HG03354 (cell line): ENCODE measurements at regions not wholly inside any gene's neighbourhood (a gene's known extent, or its start where the extent isn't known, plus 50 kb on each side); places are given as distances from the start of the nearest gene placed in this dataset.
A peak's percentile ranks its signal among the peaks of the same experiment; 100 is the strongest.
"Not testable (repeated sequence)": the region's sequence is repeated elsewhere in the genome, so short reads cannot be mapped to it uniquely, and the experiment has no call there.

Experiments used
- ATAC-seq: cut with Tn5 transposase; IDR thresholded peaks from one replicate; pipeline ENCODE4 v1.9.1; 2021; ENCODE audit warnings: mild to moderate bottlenecking; ENCODE audit not compliant: unreplicated experiment, poor library complexity, severe bottlenecking

DNA sequence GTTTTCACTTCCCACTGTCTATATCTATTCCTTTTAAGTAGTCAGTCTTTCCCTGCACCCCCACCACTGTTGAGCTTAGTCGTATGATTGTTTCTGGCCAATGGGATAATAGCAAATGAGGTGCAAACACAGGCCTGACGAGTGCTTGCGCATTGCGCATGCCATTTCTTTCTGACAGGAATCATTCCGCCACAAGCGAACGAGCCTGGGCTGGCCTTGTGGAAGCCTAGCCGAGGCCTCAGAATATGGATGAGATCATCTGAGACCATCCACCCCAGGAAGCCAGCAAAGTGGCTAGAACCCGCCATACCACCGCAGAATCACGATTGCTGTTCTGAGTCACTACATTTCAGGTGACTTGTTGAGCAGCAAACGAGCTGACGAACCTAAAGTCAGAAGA, 52.2 kb upstream of the PRL start:
- no peak for ATAC-seq

DNA sequence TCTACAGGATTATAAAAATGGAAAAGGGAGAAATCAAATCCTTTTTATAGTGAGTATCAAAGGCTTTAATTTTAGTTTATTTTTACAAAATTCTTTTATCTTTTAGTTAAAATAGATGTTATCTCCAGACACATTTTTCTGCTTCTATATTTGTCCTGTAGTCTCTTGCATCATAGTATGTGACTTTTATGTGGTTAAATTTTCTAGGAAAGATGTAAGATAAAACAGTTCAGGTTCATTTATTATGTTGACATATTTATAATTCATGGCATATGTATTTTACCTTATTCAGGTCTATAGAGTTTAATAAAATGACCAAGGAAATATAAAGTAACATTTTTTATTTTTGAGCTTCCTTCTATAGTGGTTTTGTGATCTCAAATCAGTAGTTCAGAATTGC, 52.7 kb upstream of the PRL start:
- ATAC-seq, result no peak

DNA sequence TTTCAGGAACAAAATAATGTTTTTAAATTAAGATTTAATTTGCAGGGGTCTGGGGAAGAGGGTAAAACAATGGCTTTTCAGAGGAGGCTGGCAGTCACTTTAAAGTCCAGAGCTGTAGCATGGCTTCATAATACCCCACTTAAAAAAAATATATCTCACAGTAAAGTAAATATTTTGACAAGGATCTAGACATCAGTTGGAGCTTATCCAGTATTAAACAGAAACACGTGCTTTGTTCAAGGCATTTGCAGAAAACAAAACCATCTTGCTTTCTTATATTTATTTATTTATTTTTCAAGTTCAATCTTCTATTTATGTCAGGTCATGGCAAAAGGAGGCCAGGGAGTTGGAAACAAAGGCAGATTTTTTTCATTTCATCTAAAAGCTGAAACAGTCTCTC, 53.3 kb upstream of the PRL start:
- ATAC-seq, result no peak

DNA sequence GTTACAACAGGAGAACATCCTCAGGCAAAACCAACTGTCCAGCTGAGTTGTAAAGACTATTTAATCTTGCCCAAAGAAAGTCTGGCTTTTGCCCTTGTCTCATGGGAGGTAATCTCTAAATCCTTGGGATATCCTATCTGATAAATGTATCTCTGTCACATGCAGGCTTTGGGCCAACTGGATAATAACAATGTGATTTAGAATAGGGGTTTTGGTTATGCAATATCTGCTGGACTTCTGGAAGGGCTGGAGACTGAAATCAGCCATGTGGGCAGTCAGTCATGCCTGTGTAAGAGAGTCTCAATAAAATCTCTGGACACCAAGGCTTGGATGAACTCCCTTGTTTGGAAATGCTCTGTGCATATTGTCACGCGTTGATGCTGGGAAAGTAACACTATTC, 56.3 kb upstream of the PRL start:
- ATAC-seq, result no peak

DNA sequence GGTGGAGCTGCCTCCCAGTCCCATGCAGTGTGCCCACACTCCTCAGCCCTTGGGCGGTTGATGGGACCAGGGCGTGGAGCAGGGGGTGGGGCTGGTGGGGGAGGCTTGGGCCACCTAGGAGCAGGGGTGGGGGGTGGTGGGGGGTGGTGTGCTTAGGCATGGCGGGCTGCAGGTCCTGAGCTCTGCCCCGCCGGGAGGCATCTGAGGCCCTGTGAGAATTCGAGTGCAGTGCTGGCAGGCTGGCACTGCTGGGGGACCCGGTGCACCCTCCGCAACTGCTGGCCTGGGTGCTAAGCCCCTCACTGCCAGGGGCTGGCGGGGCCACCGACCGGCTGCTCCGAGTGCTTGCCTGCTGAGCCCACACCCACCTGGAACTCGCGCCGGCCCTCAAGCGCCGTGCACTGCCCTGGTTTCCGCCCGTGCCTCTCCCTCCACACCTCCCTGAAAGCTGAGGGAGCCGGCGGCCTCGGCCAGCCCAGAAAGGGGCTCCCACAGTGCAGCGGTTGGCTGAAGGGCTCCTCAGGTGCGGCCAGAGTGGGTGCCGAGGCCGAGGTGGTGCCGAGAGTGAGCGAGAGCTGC, 59.6 kb upstream of the PRL start:
- ATAC-seq, result no peak

DNA sequence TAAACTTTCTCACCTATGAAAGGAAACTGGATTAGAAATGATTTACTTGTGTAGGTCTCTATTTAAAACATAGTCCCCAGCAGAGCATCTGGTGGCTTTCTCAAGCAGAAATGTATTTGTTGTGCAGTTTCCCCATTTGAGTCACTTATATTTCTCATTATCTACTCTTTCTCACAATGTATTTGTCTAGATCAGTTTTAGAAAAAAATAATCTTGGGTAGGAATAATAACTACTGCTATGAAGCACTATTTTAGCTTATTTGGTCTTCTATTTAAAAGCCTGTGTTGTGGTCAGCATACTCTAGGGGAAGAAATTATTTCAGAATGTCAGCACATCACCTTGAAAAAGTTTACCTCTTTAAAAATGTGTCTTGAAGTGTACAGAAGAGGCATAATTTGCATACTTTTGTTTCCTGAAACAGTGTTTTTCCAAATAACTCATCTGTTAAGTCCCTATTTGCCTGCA, 60.9 kb upstream of the PRL start:
- no peak for ATAC-seq

DNA sequence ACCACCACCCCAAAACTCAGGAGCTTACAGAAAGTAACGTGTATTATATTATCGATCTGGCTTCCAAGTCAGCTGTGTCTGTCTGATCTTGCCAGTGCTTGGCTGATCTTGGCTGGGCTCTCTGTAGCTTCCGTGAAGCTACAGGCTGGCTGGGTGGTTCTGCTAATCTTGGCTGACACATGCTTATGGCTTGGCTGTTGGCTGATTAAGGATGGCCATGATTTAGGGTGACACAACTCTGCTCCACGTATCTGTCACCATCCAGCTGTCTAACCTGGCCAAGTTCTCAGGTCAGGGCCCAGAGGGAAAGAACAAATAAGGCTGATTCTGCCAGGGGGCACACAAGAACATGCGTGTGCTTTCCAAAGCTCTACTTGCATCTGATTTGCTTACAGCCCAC, 64.7 kb upstream of the PRL start:
- ATAC-seq, result no peak

DNA sequence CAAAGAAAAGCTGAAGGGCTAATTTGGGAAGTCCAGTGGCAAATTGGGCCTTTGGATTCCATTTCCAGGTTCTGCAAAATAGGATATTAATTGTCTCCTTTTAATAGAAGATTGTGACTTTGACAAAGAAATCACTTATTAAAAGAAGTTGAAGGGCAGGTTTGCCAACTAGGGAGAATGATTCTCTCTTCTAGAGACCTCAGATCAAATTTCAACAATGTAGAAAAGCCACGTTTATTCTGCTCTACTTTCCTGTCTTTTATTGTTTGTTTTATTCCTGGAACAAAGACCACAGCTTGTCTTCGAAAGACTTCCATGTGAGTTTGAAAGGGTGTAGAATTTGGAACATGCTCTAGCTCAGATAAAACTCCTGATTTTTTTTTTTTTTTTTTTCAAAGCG, 65.5 kb upstream of the PRL start:
- no peak for ATAC-seq

DNA sequence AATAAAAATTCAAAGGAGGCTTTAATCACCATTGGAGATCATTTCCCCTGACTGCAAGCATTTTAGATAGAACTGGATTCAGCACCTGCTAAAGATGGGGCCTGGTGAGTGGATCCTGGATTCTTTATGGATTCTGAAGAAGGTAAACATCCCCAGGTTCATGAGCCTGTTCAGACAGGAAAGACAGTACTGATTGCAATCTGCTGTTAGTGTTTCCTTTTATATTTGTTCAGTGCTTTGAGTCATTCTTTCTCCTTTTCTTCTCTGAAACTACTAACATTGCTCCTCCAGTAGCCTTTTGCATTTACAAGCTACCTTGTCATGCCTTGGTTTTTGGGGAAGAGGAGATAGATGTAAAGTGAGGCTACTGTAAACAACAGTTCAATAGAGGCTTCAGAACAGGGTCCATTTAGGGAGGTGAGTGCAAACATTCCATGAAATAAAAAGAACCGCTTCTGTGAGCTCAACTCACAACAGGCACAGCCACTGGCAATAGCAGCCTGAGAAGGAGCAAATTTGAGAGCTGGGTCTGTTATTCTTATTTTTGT, 66.4 kb upstream of the PRL start:
- ATAC-seq, result no peak

DNA sequence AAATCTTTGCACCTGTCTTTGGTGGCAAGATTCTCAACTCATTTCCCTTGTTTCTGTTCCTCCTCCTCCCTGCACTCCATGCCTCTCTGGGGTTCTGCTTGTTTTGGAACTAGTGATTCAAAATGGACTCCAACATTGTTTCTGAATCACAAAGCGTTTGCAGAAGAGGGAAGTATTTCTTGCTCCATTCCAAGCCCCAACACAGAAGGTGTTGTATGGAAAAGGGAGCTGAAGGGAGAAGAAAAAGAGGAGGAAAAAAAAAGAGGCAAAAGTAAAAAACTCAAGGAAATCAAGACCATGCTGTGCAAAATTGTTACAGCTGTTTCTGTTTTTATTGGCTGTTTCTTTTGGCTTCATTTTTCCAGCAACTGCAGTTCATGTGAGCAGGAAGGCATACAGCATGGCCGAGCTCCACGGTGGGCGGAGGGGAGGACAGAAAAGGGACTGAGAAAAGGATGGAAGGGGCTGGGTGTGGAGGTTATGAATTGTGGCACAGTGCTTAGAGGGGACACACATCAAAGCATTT, 66.9 kb upstream of the PRL start:
- ATAC-seq, result no peak

DNA sequence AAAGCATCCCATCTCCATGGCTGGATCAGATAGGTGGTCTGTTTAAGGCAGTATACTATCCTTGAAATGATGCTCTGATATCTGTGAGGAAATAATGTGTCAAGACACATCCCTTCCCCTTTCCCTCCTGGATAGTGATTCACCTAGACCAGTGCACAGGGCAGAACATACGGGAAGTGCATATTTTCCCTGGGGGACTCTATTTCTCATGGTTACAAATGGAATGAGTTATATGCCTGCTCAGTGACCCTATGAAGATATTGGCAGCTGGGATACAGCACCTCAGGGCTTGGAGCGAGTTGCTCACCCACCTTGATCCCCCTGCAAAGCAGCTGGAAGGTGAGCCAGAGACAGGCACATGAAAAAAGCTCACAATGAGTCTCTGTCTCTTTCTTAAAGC, 67.5 kb upstream of the PRL start:
- ATAC-seq, result no peak

DNA sequence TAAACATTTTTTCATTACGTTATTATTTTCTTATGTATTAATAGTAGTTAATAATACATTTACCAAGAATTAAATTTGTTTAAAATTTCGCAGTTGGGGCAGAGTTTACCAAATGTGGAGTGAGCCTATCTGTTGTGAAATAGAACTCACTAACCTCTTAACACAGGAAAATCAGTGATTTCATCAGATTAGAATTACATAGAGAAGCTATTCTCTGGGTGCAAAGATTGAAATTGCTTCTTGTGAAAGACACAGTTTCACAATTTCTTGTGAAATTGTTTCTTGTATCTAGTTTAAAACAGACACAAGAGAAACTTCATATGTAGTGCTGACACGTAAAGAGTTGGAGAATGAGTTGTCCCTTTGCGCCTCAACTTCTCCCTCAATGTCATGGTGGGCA, 69.4 kb upstream of the PRL start:
- ATAC-seq, result no peak

DNA sequence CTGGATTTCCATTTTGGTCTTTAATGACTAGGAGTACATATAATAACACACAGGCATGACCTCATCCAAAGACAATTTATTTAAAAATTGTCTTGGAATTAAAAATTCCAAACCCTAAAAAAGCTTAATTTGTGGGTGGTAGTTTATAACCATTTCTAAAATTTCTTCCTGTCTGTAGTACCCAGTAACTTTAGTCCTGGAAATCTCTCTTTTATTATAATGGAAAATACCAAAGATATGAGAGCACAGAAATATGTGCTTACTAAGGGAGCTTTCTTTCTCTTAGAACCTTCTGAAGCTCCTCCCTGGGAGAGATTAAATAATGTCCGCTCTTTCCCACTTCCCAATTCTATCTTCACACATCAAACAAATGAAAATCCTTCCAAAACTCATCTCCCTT, 70.5 kb upstream of the PRL start:
- no peak for ATAC-seq

DNA sequence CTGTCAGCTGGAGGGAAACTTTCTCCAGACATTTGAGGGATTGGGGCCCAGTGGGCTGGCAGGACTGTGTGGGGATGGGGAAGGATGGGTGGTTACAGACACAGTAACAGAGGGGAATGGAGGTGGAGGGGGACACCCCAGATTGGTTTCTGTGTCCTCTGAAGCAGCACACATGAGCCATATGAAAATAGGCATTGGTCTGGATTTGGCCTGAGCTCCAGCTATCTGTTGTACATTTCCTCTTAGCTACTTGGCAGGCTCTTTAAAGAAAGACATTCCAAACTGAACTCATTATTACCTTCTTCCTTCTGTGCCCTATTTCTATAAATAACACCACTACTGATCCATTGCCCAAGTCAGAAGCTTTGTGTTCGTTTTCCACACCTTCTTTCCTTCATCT, 72.0 kb upstream of the PRL start:
- no peak for ATAC-seq

DNA sequence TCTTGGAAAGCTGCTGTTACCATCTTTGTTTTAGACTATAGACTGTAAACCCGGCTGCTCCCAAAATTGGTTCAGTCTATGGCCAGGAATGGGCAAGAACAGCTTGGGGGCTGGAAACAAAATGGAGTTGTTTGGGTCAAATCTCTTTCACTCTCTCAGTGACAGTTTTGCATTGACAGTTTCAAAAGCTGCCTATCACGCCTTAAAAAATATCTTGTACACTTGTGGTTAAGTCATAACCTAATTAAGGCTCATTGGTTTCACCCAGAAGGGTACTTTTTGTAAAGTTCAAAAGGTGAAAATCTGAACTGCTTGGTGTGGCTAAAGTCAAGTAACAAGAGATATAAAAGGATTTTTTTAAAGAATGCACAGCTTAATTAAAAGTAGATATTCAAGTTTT, 76.1 kb upstream of the PRL start:
- peak; percentile 65 for ATAC-seq

DNA sequence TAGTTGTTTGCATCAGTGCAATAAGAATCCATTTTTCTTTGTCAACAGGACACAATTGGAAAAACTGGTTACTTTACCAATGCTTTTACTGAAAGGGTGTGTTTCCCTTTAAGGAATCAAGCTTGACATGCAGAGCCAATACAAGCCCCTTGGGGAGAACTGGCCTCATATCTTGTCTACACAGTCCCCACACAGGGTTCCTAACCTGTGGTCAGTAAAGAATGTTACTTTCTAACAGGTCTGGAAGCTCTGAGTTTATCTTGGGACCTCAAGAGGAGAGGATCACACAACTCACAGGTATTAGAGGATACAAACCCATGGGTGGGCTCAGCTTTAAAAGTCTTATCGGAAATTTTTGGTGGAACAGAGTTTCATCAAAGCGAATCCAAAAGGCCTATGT, 78.1 kb upstream of the PRL start:
- not testable (repeated sequence) for ATAC-seq

DNA sequence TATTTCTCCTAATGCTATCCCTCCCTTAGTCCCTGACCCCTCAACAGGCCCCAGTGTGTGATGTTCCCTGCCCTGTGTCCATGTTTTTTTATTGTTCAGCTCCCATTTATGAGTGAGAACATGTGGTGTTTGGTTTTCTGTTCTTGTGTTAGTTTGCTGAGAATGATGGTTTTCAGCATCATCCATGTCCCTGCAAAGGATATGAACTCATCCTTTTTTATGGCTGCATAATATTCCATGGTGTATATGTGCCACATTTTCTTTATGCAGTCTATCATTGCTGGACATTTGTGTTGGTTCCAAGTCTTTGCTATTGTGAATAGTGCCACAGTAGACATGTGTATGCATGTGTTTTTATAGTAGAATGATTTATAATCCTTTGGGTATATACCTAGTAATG, 79.5 kb upstream of the PRL start:
- ATAC-seq, result not testable (repeated sequence)

DNA sequence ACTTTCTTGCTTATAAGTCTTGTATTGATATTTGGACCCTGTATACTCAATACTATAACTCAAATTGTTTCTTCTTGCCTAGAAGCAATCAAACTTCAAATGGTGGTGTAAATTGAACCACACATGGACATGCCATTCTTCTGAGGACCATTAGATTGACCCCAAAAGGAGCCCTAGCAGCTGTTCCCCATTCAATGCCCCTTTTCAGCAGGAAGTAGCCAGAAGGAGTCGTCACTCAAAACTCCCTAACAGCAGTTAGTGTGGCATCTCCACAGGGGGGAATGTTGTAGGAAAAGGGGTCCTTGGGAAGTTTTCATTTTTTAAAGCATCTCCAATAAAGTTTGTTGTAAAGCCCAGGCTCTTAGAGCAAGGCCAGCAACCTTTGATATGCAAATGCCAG, 81.7 kb upstream of the PRL start:
- ATAC-seq, result not testable (repeated sequence)

DNA sequence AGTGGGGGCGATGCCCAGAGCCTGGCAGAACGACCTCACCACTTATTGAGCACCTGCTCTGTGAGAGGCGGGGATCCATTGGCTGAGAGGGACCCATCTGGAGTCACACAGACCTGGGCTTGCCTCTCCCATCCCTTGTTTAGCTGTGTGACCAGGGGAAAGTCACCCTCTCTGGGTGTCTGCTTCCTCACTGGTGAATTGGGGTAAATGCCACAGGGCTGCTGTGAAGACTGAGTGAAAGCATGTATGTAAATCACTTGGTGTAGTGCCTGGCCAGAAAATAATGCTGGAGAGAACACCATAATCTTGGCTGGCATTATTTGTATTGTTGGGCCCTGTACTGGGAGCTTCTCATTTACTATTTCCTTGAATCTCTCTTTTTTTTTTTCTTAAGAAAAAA, 83.4 kb upstream of the PRL start:
- no peak for ATAC-seq

DNA sequence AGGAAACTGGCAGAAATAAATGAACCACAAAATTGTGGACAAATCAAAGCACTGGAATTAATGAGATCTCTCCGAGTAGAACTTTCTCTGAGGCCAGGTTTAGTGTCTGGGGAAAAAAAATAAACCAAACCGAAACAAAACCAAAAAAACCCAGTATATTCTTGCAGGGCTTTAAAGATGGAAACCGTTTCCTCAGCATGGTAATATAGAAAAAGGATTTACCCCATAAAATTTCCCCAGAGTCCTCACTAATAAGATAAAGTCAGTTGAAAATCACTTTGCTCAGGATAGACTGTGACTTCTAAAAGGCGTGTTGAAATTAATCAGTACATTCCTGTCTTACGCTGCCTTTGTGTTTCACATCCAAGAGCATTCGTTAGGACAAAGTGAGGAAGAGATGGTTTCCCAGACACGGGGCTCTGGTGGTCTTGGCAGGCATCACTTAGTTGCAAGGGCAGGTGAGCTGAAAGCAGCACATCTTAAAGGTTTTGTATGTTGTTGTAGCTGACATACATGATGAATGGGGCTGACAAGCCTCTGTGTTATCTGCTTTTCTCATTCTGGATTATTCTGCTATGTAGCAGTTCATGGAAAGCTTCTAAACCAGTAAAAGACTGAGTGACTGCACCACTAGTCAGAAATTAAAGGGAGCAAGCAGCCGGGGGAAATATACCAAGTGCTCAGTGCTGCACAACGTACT, 85.2 kb upstream of the PRL start:
- ATAC-seq, result no peak

DNA sequence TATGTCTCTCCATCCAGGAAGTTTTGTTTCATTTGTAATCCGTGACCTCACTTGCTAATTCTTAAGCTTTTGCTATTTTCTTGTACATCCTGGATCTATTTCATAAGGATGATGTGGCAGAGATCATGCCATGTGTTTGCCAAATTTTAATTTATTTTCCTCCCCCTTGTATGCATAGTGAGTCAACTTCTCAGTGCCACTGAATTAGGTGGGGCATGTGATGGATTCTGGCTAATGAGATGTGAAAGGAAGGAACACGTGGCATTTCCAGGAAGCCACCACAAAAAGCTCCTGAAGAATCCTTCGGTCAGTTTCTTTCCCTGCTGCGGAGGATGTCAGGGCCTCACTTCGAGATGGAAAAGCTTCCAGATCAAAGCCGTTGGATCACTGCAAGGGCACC, 86.2 kb upstream of the PRL start:
- ATAC-seq, result no peak
